ENCODE measurements at regions not wholly inside any gene's neighbourhood (a gene's known extent, or its start where the extent isn't known, plus 50 kb on each side); places are given as distances from the start of the nearest gene placed in this dataset.
"Not testable (repeated sequence)": the region's sequence is repeated elsewhere in the genome, so short reads cannot be mapped to it uniquely, and the experiment has no call there.

- DNase-seq, result no peak
These were observed 187.8 kb downstream of the PYDC2 start for GRCh38 chr3:191648787-191649186.

DNA sequence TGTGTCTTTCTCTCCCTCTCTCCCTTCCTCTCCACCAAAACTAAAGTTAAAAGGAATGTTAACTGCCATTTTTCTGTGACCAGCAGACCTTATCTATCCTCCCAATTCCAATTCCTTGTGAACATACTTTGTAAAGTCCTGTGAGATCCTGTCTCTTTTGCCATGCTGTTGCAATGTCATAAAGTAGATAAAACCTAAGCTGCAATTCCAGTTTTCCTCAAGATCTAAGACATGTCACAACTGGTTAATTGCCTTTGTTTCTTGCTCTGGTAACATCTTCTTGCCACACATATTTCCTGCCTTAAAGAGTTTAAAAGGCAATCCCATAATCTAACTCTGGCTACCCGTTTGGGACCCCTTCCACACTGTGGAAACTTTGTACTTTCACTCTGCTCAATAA is 188.7 kb downstream of the PYDC2 start:
- DNase-seq, result no peak

DNA sequence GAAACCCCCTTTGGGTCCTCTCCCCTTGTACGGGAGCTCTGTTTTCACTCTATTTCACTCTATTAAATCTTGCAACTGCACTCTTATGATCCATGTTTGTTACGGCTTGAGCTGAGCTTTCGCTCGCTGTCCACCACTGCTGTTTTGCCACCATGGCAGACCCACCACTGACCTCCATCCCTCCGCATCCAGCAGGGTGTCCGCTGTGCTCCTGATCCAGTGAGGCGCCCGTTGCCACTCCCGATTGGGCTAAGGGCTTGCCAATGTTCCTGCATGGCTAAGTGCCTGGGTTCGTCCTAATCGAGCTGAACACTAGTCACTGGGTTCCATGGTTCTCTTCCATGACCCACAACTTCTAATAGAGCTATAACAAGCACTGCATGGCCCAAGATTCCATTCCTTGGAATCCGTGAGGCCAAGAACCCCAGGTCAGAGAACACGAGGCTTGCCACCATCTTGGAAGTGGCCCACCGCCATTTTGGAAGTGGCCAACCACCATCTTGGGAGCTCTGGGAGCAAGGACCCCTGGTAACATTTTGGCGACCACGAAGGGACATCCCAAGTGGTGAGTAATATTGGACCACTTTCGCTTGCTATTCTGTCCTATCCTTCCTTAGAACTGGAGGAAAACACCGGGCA is 197.9 kb downstream of the PYDC2 start:
- DNase-seq, result not testable (repeated sequence)

GRCh38 chr3:191662150-191662549 is 201.2 kb downstream of the PYDC2 start:
- not testable (repeated sequence) for DNase-seq

DNA sequence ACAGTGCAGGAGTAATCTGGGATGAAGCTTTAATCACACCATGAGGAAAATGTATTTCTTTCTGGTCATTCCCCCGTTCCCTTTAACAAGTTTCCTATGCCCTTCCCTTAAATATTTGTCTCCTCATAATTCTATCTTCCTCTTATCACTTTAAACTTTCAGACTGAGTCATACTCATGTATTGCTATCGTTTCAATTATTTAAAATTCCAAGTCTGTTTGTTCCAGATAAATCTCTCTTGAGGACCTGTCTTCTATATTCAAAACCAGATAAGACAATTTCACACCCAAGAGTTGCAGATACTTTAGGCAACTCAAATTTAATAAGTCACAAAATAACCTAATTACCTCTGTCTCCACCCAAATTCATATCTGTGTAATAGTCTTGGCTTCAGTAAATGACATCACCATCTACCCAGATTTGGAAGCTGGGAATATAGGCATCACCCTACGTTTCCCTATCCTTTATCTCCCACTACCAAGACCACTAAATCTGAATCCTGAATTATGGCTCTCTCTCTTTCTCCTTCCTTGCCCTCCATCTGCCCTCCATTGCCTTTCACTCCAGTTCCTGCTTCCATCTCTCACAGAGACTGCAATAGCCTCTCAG is 220.1 kb downstream of the PYDC2 start:
- DNase-seq, result no peak

DNA sequence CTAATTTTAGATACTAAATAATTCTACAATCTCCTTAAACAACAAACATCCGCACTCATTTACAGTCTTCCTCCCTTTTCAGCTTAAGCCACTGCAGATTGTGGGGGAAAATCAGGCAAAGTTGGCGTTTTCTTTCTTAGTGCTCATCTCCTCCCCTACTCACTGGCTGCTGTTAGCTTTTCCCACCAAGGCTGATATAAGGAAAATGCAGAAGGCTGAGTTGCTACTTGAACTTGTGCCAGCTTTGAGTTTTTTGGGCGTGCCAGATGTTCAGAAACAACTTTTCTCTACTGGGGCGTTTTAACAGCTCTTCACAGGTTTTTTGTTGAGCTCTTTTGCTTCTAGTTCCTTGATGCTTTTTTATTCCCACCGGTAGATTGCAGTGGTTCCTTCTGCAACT is 222.0 kb downstream of the PYDC2 start:
- no peak for DNase-seq

GRCh38 chr3:191686626-191687025 is 225.7 kb downstream of the PYDC2 start:
- no peak for DNase-seq

DNA sequence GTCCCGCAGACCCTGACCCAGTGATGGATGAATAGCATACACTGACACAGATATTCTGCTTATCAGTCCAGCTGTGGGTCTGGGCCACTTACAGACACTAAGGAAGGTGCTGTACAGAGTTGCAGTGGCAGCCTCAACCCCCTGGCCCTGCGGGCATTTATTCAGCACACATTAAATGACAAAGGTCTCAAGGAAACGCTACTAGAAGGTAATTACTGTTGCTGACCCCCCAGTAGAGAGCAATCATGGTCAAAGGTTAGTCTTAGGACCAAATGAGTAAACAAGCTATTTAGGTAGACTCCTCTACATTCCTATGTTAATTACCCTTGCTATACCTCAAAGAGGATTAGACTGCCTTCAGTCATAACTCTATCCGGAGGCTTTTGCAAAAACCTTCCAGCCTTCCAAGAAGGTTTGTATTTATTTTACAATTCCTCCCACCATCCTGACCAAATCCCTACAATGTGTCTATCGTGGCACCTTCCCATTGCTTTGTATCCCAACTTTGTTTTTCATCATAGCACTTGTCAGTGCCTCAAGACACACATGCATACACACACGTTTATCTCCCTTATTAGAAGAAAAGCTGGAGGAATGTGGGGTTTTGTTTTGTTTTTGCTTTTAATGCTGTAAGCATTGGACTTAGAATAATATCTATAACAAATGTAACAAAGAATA is 227.9 kb downstream of the PYDC2 start:
- no peak for DNase-seq

DNA sequence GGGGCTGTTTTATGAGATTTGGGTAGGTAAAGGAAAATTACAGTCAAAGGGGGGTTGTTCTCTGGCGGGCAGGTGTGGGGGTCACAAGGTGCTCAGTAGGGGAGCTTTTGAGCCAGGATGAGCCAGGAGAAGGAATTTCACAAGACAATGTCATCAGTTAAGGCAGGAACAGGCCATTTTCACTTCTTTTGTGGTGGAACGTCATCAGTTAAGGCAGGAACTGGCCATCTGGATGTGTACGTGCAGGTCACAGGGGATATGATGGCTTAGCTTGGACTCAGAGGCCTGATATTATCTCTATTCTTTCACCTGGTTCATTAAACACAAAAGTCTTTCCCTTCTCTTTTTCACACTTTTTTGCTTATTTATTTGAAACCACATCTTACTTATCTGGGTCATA is 230.2 kb downstream of the PYDC2 start:
- DNase-seq, result not testable (repeated sequence)

DNA sequence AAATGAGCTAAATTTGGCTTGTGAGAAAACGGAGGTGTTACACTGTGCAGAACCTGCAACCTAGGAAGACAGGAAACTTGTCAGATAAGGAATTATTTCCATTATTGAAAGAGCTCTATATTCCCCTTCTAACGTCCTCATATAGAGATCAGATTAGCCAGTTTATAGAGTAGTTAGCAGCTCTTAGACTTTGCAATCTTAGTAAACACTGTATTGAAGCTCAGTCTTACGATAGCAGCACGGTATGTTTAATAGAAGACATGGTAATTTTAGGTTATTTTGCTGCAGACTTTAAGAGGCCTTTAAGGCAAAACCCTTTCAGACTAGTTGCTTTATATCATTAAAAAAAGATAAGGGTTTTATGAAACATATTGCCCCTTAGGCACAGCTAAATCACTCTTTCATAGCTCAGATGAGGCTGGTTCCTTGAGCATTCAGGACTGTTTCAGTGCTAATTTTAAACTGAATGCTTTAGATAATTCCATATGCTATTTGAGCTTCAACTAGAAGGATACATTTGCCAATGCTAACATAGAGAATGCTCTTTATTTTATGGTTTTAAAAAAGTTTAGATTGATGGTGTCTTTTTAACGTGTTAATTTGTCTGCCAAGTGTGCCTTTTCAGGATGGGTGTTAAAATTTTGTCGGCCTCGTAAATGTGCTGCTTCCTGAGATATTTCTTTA is 234.3 kb downstream of the PYDC2 start:
- DNase-seq, result no peak

- no peak for DNase-seq
These were observed 234.8 kb downstream of the PYDC2 start for GRCh38 chr3:191695815-191696153.

DNA sequence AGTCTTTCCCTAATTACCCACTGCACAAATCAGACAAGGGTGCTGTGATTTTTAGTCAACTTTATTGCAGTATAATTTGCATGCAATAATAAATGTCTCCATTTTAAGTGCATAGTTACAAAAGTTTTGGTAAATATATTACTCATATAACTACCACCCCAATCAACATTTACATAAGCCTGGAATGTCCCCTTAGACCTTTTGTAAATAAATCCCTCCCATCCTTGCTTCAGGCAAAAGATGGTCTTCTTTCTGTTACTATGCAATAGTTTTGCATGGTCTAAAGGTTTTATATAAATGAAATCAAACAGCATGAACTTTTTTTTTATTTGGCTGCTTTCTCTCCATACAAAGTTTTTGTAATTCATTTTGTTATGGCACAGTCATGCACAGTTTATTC is 235.4 kb downstream of the PYDC2 start:
- no peak for DNase-seq

DNA sequence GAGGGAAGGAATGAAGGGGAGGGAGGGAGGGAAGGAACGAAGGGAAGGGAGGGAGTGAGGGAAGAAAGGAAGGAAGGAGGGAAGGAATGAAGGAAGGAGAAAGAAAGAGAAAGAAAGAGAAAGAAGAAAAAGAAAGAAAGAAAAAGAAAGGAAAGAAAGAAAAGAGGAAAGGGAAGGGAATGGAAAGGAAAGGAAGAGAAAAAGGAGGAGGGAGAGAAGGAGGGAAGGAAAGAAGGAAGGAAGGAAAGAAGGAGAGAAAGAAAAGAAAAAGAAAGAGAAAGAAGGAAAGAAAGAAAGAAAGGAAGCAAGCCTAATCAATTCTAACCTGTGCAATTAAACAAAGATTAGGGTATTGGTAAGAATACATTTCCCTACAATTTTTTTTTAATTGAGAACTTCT is 238.6 kb downstream of the PYDC2 start:
- DNase-seq, result no peak

- DNase-seq, result no peak
These were observed 241.2 kb downstream of the PYDC2 start for GRCh38 chr3:191702121-191702520.

DNA sequence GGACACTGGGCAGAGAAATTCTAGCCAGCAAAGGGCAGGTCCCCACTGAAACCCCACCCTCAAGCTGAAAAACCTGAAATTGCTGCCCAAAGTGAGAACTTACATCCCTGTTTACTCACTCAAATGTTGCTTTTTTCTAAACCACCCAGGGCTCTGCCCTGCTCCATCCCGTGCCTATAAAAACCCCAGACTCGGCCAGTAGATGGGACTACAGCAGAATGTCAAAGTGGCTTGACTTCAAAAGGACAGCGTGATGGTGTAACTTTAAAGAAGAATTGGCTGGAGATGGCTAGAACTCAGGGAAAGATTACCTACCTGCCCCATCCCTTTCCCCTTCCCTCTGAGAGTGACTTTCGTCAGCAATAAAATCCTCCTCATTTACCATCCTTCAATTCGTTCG is 246.9 kb downstream of the PYDC2 start:
- no peak for DNase-seq

DNA sequence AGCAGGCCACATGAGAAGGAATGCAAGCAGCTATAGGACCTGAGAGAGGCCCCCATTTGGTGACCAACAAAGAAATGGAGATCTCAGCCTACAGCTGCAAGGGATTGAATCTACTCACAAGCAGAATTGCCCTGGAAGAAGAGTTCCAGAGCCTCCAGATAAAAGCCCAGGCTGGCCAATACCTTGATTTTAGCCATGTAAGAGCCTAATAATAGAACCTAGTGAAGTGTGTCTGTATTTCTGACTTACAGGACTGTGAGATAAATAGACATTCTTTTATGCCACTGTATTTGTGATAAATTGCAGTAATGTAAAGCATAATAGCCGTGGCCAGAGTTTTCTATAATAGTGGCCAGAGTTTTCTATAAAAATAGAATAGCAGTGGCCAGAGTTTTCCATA is 254.6 kb downstream of the PYDC2 start:
- no peak for DNase-seq

- peak; percentile 48 for DNase-seq
These were observed 260.5 kb downstream of the PYDC2 start for GRCh38 chr3:191721390-191721861.

DNA sequence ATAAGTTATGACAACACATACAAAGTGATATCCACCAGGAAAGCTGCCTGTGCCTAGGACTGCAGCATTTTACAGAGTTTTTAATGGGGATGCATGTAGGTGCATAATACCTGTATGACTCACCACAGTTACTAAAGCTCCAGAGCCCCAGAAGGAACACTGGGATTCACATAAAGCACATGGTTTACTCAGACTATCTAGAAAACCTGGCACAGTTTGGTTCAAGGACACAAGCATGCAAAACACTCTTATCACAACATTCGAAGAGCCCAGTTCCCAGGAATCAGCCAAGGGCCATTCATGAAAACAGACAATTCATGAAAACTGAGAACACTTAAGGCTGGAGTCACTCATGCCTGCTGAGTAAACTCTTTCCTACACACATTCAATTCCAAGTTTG is 261.0 kb downstream of the PYDC2 start:
- DNase-seq, result peak; percentile 32

DNA sequence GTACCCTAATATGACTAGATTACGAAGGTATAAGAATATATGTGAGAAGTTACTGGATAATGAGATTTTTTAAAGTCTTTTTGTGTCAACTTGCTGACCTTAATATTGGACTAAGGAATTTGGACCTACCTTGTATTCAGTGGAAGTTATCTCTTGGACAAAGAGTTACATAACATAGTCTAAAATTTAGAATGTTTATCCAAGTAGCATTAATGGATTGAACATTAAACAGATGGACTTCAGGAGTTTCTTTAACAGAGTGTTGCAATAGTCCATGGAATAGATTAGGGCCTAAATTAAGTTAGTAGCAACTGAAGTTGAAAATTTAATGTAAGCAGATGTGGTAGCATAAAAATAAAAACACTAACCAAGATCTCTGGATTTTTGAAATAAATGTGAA is 266.4 kb downstream of the PYDC2 start:
- DNase-seq, result no peak

DNA sequence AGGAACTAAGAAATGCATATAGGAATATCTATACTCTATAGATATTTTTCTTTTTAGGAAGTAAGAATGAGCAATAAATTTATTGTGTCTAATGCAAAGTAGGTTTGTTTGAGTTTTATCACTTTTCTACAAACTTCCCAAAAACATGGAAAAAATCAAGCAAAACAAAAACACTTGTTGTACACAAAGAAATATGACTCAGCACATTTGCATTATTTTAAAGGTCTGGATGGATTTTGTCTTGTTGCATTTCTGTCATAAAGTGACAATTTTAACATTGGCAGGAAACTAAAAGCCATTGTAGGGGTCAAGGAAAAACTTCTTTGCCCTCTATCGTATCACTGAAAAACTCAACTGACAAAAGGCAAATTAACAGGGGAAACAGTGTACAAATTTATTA is 267.2 kb downstream of the PYDC2 start:
- no peak for DNase-seq

DNA sequence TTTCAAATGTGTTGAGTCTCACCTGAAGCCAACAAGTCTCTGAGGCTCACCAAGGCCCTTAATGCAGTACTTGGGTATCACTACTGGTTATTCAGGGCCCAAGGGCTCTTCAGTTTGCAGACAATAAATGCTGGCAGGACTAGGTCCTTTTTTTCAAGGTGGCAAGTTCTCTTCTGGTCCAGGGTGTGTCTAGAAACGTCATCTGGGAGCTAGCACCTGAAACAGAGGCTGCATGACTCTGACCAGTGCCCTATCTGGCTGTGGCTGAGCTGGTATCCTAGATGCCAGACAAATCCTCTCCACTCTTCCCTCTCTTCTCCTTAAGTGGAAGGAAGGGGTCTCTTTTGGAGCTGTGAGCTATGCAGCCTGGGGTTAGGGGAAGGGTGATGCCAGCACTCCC is 276.8 kb downstream of the PYDC2 start:
- no peak for DNase-seq

- DNase-seq, result no peak
These were observed 279.7 kb downstream of the PYDC2 start for GRCh38 chr3:191740712-191741111.

DNA sequence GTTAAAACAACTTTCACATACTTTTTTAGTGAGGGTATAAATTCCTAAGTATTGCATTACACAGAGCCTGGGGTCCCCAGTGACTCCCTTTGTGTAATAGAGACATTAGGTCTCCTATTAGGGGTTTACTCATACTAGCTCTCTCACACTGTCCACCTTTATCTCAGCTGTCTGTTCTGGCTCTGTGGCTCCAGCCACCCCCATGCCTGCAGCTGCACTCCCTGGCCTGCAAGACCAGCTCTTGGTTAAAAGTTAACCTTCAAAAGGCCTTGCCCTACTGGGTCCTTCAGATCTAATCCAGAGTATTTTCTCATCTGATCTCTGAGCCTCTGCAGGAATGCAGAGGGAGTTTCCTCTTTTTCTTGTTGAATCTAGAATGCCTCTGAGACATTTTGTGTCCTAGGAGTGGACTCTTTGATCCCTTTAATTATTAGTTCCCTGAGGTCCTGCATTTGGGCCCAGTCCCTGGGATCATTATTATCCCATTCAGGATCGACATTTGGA is 280.9 kb downstream of the PYDC2 start:
- DNase-seq, result not testable (repeated sequence)

DNA sequence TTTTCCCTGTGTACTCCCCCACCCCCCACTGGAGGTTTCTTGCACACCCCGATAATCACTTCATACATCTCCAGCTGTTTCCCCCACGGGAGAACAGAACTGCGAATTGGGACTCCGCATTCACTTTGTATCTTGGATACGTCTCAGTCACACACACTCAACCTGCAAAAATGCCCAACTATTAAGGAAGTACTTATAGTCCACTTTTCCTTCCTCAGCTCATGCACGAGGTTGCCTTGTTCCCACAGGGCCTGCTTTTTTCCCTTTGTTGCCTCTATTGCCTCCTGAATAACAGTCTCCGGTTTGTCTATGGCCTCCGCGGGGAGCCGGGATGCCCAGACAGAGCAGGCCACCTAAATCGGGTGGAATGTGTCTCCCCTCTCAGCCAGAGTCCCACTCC is 282.3 kb downstream of the PYDC2 start:
- DNase-seq, result no peak

All from NCI-H510A treated with DMSO at 0.1 percent for 48 hours (cell line).